Mammary epithelial cell (primary cell): ENCODE measurements at regions not wholly inside any gene's neighbourhood (a gene's known extent, or its start where the extent isn't known, plus 50 kb on each side); places are given as distances from the start of the nearest gene placed in this dataset.

Source experiments
- CTCF ChIP-seq, 2 donors: IDR thresholded peaks in 1 of 2; conservative IDR thresholded peaks in 1 of 2; 2 replicates each; pipeline ENCODE4 v1.5.1; 2011 to 2012; ENCODE audit warnings: inconsistent platforms in 2 of 2, low read length in 2 of 2, mild to moderate bottlenecking in 2 of 2, control low read depth in 1 of 2, low read depth in 1 of 2; ENCODE audit not compliant: insufficient read depth in 1 of 2; ENCODE audit errors: extremely low read depth in 1 of 2
- EZH2 ChIP-seq: IDR thresholded peaks from 2 replicates; pipeline ENCODE4 v1.6.1; 2012; ENCODE audit warnings: low read length, inconsistent platforms, borderline replicate concordance

DNA sequence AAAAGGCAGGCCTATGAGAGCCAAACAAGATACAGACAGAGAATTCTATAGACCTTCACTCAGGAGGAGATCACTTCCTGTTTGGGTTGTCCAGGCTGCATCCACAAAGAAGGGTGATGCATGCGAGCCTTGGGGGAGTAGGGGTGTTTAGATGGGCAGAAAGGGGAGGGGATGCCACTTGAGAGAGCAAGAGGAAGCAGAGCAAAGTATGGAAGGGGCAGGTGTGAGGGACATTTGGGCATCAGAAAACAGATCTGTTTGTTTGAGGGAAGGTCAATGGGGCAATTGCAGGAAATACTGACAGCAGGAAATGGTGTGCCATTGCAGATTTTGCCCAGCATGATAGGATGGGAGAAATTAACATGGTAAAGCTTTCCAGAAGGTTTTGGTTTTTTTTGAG, 146.4 kb upstream of the FOXN3 start:
- TF ChIP-seq CTCF (conservative IDR thresholded peaks at IDR 0.05 in 1 of 2, IDR thresholded peaks at IDR 0.05 in 1 of 2; ENCODE audit: extremely low read depth in 1 of 2, insufficient read depth in 1 of 2, low read depth in 1 of 2, low read length in 2 of 2) (no peak), EZH2 (no peak)
